UCSD-AML1 (cell line): ENCODE measurements at regions not wholly inside any gene's neighbourhood (a gene's known extent, or its start where the extent isn't known, plus 50 kb on each side); places are given as distances from the start of the nearest gene placed in this dataset.

Source experiments
- DNase-seq: peaks from one replicate; lab custom pipeline; 2025; ENCODE audit not compliant: unreplicated experiment; lab: John Stamatoyannopoulos, UW

- DNase-seq, result no peak
Measured at GRCh38 chr4:144461906-144462305, 184.1 kb upstream of the HHIP start.

GRCh38 chr4:144463236-144463635, 182.7 kb upstream of the HHIP start:
- no peak for DNase-seq

GRCh38 chr4:144463896-144464295, 182.1 kb upstream of the HHIP start:
- DNase-seq, result no peak

GRCh38 chr4:144465546-144465945, 180.4 kb upstream of the HHIP start:
- no peak for DNase-seq

GRCh38 chr4:144480068-144480467, 165.9 kb upstream of the HHIP start:
- DNase-seq, result no peak

- DNase-seq, result no peak
Measured at GRCh38 chr4:144489831-144490230, 156.1 kb upstream of the HHIP start.

GRCh38 chr4:144494280-144494679, 151.7 kb upstream of the HHIP start:
- DNase-seq, result no peak

- no peak for DNase-seq
Measured at GRCh38 chr4:144495944-144496343, 150.0 kb upstream of the HHIP start.

- no peak for DNase-seq
Measured at GRCh38 chr4:144499777-144500176, 146.2 kb upstream of the HHIP start.

- no peak for DNase-seq
Measured at GRCh38 chr4:144501231-144501780, 144.7 kb upstream of the HHIP start.

- DNase-seq, result no peak
Measured at GRCh38 chr4:144504883-144505282, 141.1 kb upstream of the HHIP start.

GRCh38 chr4:144507311-144508101, 138.4 kb upstream of the HHIP start:
- DNase-seq, result no peak

GRCh38 chr4:144509088-144510015, 136.6 kb upstream of the HHIP start:
- no peak for DNase-seq

- no peak for DNase-seq
Measured at GRCh38 chr4:144514736-144515135, 131.2 kb upstream of the HHIP start.

GRCh38 chr4:144518181-144518895, 127.6 kb upstream of the HHIP start:
- DNase-seq, result no peak

- no peak for DNase-seq
Measured at GRCh38 chr4:144531841-144532240, 114.1 kb upstream of the HHIP start.

GRCh38 chr4:144547678-144548298, 98.2 kb upstream of the HHIP start:
- DNase-seq, result no peak

GRCh38 chr4:144556636-144557035, 89.3 kb upstream of the HHIP start:
- DNase-seq, result no peak

- no peak for DNase-seq
Measured at GRCh38 chr4:144557404-144557803, 88.6 kb upstream of the HHIP start.

GRCh38 chr4:144562019-144562705, 83.8 kb upstream of the HHIP start:
- DNase-seq, result no peak
